ENCODE measurements at regions not wholly inside any gene's neighbourhood (a gene's known extent, or its start where the extent isn't known, plus 50 kb on each side); places are given as distances from the start of the nearest gene placed in this dataset.

DNA sequence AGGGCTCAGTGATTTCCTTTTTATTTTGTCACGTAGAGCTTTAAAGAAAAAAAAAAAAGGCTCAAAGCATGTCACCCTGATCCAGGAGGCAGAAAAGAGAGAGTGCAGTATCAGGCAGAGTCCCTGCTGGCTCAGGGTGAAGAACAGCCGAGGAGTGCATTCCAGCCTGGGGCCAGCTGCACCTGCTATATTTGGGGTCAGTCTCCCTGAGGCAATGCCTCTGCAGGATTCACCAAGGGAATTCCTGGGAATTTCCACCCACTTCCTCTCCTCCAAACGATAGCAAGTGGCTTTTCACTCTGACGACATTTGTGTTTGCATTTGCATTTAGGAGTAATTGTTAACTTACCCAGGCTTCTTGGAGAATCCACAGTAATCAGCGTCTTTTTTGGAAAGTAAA, 202.9 kb upstream of the CTNNB1 start:
- Histone ChIP-seq H3K4me3 (no peak overlapping the region), H3K27ac (no peak overlapping the region), H3K4me1 (no peaks in the 10 kb centered on the region), H3K27me3 (no peaks in the 10 kb centered on the region), H3K9me3 (no peaks in the 10 kb centered on the region), H3K36me3 (ENCODE audit: low read depth, missing control alignments) (no peaks in the 10 kb centered on the region)
- 41 to 53% methylated on average over 5 of the region's 5 CpGs for WGBS, 2 donors
- no peak for TF ChIP-seq POLR2A (IDR thresholded peaks at IDR 0.05)
- TF ChIP-seq, protein P1, sequence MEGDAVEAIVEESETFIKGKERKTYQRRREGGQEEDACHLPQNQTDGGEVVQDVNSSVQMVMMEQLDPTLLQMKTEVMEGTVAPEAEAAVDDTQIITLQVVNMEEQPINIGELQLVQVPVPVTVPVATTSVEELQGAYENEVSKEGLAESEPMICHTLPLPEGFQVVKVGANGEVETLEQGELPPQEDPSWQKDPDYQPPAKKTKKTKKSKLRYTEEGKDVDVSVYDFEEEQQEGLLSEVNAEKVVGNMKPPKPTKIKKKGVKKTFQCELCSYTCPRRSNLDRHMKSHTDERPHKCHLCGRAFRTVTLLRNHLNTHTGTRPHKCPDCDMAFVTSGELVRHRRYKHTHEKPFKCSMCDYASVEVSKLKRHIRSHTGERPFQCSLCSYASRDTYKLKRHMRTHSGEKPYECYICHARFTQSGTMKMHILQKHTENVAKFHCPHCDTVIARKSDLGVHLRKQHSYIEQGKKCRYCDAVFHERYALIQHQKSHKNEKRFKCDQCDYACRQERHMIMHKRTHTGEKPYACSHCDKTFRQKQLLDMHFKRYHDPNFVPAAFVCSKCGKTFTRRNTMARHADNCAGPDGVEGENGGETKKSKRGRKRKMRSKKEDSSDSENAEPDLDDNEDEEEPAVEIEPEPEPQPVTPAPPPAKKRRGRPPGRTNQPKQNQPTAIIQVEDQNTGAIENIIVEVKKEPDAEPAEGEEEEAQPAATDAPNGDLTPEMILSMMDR (IDR thresholded peaks at IDR 0.05), result no peak
- intact Hi-C loops (cut with DNase I; ENCODE audit: low total_unique reads), result no loop called here
- no peak for DNase-seq

DNA sequence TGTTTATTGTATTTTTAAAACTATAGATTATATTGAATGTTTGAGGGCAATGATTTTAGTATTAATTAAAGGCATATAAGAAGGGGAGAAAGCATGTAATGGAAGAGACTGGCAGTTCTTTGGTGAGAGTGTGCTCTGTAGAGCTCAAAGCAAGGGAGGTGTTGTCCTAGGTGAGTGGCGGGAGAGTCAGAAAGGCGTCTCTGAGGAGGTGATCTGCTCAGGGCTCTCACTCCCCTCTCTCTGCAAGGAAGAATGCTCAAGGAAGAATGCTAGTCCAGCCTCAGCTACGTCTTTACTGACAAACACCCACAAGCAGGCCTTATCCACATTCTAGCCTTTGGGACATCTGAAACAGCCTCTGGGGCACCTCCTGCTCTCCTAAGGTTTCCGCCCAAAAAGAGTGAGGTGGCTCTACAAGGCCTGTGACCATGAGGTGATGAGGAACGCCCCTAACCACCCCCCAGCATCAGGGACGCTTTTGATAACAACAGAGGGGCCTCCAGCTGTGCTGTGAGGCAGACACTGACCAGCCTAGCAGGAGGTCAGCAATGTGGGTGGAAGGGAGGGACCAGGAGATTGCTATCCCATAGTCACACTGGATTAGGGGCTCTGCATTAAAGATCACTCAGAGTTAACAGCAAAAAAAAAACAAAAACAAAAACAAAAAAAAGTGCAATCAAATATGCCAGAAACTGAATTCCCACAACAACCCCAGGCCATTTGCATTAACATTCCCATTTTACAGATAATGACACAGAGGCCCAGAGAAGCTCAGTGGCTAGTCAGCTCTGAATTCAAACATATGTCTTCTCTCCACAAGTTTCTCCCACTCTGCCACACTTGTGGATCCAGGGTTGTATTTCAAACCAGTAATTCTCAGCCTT, 202.2 kb upstream of the CTNNB1 start:
- Histone ChIP-seq H3K4me1 (no peaks in the 10 kb centered on the region), H3K27me3 (no peaks in the 10 kb centered on the region), H3K36me3 (ENCODE audit: low read depth, missing control alignments) (no peaks in the 10 kb centered on the region), H3K9me3 (no peaks in the 10 kb centered on the region), H3K27ac (no peak overlapping the region), H3K4me3 (no peak overlapping the region)
- TF ChIP-seq POLR2A (IDR thresholded peaks at IDR 0.05), result no peak
- TF ChIP-seq, protein P1 (IDR thresholded peaks at IDR 0.05), result no peak
- 85 to 90% methylated on average over 4 to 6 of the region's 6 CpGs for WGBS, 2 donors
- no peak for DNase-seq
- intact Hi-C loops (cut with DNase I; ENCODE audit: low total_unique reads), result no loop called here

DNA sequence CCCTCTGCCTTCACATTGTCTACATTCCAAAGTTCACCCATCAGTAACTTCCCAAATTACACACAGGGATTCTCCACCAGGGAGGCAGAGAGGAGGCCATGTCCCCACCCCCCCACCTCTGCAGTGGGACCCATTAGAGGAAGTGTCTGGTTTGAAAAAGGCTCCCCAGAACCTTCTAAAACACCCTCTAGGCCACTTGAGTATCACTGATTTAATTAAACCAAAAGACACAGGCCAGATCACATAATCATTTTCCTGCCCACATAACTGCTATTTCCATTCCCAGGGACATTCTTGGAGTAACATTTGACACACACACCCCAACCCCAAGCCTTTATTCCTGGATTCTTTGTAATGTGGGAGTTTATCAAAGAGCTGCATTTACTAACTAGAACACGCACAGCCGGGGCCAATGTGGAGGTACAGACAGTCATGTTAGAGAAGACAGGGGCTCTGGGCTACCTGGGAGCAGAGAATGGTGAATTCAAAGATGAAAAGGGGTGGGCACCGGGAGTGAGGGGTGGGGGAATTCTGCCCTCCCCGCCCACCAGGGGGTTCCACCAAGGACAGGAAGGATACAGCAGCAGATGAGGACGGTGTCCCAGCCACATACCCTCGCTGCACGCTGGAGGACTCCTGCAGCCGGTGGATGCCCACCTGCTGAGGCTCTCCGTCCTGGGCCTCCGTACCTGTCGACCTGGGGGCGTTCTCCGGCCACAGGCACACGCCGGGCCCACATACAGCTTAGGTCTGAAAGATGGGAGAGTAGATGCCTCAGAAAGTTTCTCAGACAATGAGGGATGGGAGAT, 201.4 kb upstream of the CTNNB1 start:
- intact Hi-C loops (cut with DNase I; ENCODE audit: low total_unique reads), result no loop called here
- Histone ChIP-seq H3K4me1 (no peaks in the 10 kb centered on the region), H3K27ac (no peak overlapping the region), H3K9me3 (no peaks in the 10 kb centered on the region), H3K27me3 (no peaks in the 10 kb centered on the region), H3K36me3 (ENCODE audit: low read depth, missing control alignments) (no peaks in the 10 kb centered on the region), H3K4me3 (no peak overlapping the region)
- 85 to 89% methylated on average over 15 of the region's 15 CpGs for WGBS, 2 donors
- DNase-seq, result no peak
- TF ChIP-seq POLR2A (IDR thresholded peaks at IDR 0.05), result no peak
- TF ChIP-seq, protein P1 (IDR thresholded peaks at IDR 0.05), result no peak

DNA sequence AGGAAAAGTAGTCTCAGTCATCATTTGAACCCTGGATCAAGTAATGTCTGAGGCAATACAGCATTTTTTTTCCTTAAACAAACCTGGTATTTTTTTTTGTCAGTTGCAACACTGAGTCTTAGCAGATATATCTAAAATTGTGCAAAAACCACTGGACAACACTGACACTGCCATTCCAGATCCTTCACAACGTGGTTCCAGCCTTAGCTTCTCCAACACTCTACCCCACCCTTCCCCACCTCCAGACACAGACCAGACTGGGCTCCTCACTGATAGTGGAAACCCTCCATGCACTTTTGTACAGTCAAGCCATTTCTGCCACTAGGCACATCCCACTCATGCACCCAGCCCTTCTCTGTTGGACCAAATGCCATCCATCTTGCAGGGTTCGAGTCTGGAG, 199.6 kb upstream of the CTNNB1 start:
- H3K27ac ChIP-seq, result no peak overlapping the region
- no peaks in the 10 kb centered on the region for H3K9me3 ChIP-seq
- 84 to 90% methylated on average over 2 of the region's 2 CpGs for WGBS, 2 donors
- no peaks in the 10 kb centered on the region for H3K4me1 ChIP-seq
- intact Hi-C loops (cut with DNase I; ENCODE audit: low total_unique reads), result no loop called here
- no peak for DNase-seq
- no peaks in the 10 kb centered on the region for H3K36me3 ChIP-seq (ENCODE audit: low read depth, missing control alignments)
- TF ChIP-seq, protein P1 (IDR thresholded peaks at IDR 0.05), result no peak
- TF ChIP-seq POLR2A (IDR thresholded peaks at IDR 0.05), result no peak
- no peak overlapping the region for H3K4me3 ChIP-seq
- no peaks in the 10 kb centered on the region for H3K27me3 ChIP-seq

Measured in testis (tissue), 2 donors.